Esophagus squamous epithelium (tissue), 5 donors: ENCODE measurements at regions not wholly inside any gene's neighbourhood (a gene's known extent, or its start where the extent isn't known, plus 50 kb on each side); places are given as distances from the start of the nearest gene placed in this dataset.

Experiments used
- DNase-seq: peaks from one replicate; lab custom pipeline; 2025; lab: John Stamatoyannopoulos, UW
- H3K27ac ChIP-seq, 4 donors: fragments of 200-600 bp; sonication (generic); one replicate each; pipeline ENCODE4 v1.5.1; 2016 to 2019; ENCODE audit warnings: mild to moderate bottlenecking in 1 of 4
- H3K27me3 ChIP-seq, 4 donors: fragments of 200-600 bp; sonication (generic); 1 replicate in 3 of 4; 2 replicates in 1 of 4; pipeline versions ENCODE4 v1.5.1 to v1.6.0; 2017 to 2021; ENCODE audit warnings: antibody characterized with exemption in 1 of 4
- H3K36me3 ChIP-seq, 3 donors: fragments of 200-600 bp; sonication (generic); one replicate each; pipeline ENCODE4 v1.5.1; 2016 to 2019
- H3K4me1 ChIP-seq, 3 donors: fragments of 200-600 bp; sonication (generic); one replicate each; pipeline ENCODE4 v1.5.1; 2017 to 2019
- H3K4me3 ChIP-seq, 4 donors: fragments of 200-600 bp; sonication (generic); 1 replicate in 3 of 4; 2 replicates in 1 of 4; pipeline ENCODE4 v1.5.1; 2016 to 2019; ENCODE audit warnings: mild to moderate bottlenecking in 2 of 4, moderate library complexity in 1 of 4
- H3K9me3 ChIP-seq, 3 donors: fragments of 200-600 bp; sonication (generic); one replicate each; pipeline ENCODE4 v1.5.1; 2016 to 2019
- POLR2A ChIP-seq, 4 donors: fragments of 450-650 bp; IDR thresholded peaks; one replicate each; pipeline ENCODE4 v1.6.1; 2017; ENCODE audit warnings: antibody characterized with exemption in 4 of 4, mild to moderate bottlenecking in 4 of 4, moderate library complexity in 3 of 4
- WGBS, 2 donors: methylation state at CpG; one replicate each; pipeline ENCODE4 v1.1.5; 2018; 5-methylcytosine and 5-hydroxymethylcytosine counted together
- intact Hi-C: fragments of 100-400 bp; cut with DNase I; formaldehyde crosslinking; loops from one replicate; pipeline ENCODE4 v1.15.0; 2022
- TF ChIP-seq, protein P1 (sequence below), 6 experiments: fragments of 450-650 bp in 4 of 6; fragments of 200-600 bp in 2 of 6; sonication (generic) in 2 of 6; IDR thresholded peaks; one replicate each; pipeline ENCODE4 v1.5.1; 2016 to 2019; ENCODE audit warnings: antibody characterized with exemption in 6 of 6, mild to moderate bottlenecking in 4 of 6, moderate library complexity in 4 of 6
- donor health status: DM: yes; HTN: yes; CAD: no.

DNA sequence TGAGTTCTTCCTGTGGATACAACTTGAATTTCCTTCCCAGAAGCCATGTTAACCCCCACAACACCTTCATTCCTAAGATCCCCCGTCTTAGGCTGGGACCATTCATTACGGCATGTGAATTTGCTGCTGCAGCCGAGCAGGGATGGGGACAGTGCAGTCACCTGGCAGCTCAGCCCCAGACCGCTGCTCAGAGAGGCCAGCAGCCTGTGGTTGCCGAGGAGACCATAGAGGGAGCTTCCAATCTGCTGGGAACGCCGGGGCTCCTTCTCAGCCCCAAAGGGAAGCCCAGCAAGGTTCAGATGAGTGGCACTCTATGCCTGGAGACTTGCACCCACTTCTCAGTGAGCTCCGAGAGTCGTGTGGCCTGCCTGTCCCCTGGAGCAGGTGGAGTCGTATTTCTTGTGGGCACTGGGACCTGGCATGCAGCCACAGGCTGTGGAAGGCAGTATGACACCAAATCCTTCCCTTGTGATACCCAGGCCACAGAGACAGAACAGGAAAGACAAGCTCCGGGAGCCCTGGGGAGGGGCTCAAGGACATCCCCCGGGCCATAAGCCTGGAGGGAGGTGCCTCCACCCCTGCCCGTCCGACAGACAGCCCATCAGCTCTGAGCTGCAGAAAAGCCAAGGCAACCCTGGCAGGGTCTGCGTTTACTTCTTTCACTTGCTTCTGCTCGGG is 167.3 kb downstream of the FAM43A start:
- H3K4me1 ChIP-seq: peaks cover 0 to 20% (median 6%) of the 10 kb centered on the region in 3 donors
- intact Hi-C loops: no loop called here
- H3K9me3 ChIP-seq: no peaks in the 10 kb centered on the region
- TF ChIP-seq, protein P1, sequence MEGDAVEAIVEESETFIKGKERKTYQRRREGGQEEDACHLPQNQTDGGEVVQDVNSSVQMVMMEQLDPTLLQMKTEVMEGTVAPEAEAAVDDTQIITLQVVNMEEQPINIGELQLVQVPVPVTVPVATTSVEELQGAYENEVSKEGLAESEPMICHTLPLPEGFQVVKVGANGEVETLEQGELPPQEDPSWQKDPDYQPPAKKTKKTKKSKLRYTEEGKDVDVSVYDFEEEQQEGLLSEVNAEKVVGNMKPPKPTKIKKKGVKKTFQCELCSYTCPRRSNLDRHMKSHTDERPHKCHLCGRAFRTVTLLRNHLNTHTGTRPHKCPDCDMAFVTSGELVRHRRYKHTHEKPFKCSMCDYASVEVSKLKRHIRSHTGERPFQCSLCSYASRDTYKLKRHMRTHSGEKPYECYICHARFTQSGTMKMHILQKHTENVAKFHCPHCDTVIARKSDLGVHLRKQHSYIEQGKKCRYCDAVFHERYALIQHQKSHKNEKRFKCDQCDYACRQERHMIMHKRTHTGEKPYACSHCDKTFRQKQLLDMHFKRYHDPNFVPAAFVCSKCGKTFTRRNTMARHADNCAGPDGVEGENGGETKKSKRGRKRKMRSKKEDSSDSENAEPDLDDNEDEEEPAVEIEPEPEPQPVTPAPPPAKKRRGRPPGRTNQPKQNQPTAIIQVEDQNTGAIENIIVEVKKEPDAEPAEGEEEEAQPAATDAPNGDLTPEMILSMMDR (IDR thresholded peaks at IDR 0.05): no peak
- no peak for TF ChIP-seq POLR2A (IDR thresholded peaks at IDR 0.05)
- no peak overlapping the region for H3K4me3 ChIP-seq
- DNase-seq: no peak
- no peaks in the 10 kb centered on the region for H3K36me3 ChIP-seq
- H3K27ac ChIP-seq: no peak overlapping the region
- WGBS, 2 donors: 72% methylated on average over 5 of the region's 16 CpGs; no CpG with 5 or more reads in 1 of the 2 donors
- no peaks in the 10 kb centered on the region for H3K27me3 ChIP-seq

DNA sequence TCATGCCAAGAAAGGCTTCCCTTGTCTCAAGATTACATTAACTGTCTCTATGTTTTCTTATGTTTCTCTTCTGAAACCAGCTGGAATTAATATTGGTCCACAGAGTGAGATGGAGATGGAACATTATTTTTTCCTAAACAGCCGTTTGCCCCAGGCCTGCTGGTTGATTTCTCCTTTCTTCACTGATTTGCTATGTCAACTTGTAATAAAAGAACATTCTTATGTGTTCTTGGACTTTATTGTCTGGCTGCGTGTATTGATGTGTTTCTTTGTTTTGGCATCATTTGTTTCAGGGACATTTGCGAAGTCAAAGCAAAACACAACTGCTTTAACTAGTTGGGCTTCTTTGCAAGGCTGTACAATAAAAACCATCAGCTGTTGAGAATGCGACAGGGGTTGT is 168.5 kb downstream of the FAM43A start:
- H3K9me3 ChIP-seq: no peaks in the 10 kb centered on the region
- H3K27me3 ChIP-seq: no peaks in the 10 kb centered on the region
- TF ChIP-seq, protein P1 (IDR thresholded peaks at IDR 0.05): no peak
- no peak for TF ChIP-seq POLR2A (IDR thresholded peaks at IDR 0.05)
- H3K36me3 ChIP-seq: no peaks in the 10 kb centered on the region
- peak overlapping the region in 2 of 4 donors; percentile 16 to 46 for H3K27ac ChIP-seq
- peaks cover 0 to 20% (median 6%) of the 10 kb centered on the region in 3 donors for H3K4me1 ChIP-seq
- intact Hi-C loops: no loop called here
- 48% methylated on average over 3 to 4 of the region's 4 CpGs for WGBS, 2 donors
- no peak overlapping the region for H3K4me3 ChIP-seq
- DNase-seq: no peak

DNA sequence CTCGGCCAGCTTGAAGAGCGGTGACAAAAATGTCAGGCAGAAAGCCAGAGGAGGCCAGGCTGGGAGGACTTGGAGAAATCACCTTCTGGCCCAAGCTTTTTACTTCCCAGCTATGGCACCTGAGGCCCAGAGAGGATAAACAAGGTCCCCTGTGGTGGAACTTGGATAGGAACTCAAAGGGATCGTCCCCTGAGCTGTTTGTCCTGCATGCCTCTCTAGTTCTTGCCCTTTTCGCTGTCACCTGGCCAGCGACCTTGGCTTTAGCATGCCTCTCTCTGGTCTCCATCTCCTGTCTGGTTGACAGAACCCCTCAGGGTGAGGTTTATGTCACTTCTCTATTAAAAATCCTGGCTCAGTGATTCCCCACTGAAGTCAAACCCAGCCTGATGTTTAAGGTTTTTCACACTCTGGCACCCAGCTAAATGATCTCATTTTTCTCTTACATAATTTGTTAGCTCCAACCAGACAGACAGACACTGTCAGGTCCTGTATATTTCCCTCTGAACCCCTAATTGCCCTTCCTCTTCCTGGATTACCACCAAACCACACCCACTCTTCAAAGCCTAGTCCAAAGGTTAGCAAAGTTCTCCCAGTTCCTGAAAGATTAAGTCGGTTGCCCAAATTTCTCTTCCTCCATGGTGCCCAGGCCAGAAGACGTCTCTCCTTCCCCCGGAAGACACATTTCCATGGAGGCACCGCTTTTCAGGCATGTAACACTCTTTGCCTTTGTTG is 169.1 kb downstream of the FAM43A start:
- no peaks in the 10 kb centered on the region for H3K36me3 ChIP-seq
- no peak overlapping the region for H3K4me3 ChIP-seq
- H3K27ac ChIP-seq: peak overlapping the region in 2 of 4 donors; percentile 16 to 46
- intact Hi-C loops: no loop called here
- peaks cover 0 to 20% (median 6%) of the 10 kb centered on the region in 3 donors for H3K4me1 ChIP-seq
- no peaks in the 10 kb centered on the region for H3K27me3 ChIP-seq
- no peak for DNase-seq
- WGBS, 2 donors: 65 to 75% methylated on average over 8 to 9 of the region's 9 CpGs
- H3K9me3 ChIP-seq: no peaks in the 10 kb centered on the region
- no peak for TF ChIP-seq POLR2A (IDR thresholded peaks at IDR 0.05)
- TF ChIP-seq, protein P1 (IDR thresholded peaks at IDR 0.05): no peak

DNA sequence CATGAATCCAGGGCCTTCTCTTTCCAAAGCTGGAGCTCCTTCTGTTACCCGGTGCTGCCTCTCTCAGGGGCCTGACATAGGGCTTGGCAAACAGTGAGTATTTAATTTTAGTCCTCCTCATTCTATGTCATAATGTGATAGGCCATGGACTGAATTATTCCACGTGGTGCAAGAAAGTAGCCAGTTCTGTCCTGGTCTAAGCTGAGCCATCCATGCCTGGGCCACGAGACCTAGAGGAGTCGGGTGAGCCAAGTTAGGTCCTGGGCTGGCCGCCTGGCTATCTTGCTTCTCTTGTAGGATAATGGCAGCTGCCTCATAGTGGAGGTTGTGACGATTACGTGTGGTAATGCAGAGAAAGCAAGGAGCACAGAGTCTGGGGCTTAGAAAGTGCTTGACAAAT is 170.6 kb downstream of the FAM43A start:
- no peaks in the 10 kb centered on the region for H3K36me3 ChIP-seq
- no peak overlapping the region for H3K27ac ChIP-seq
- peaks cover 0 to 20% (median 6%) of the 10 kb centered on the region in 3 donors for H3K4me1 ChIP-seq
- DNase-seq: no peak
- H3K4me3 ChIP-seq: no peak overlapping the region
- TF ChIP-seq, protein P1 (IDR thresholded peaks at IDR 0.05): no peak
- TF ChIP-seq POLR2A (IDR thresholded peaks at IDR 0.05): no peak
- 68 to 74% methylated on average over 5 to 7 of the region's 7 CpGs for WGBS, 2 donors
- no peaks in the 10 kb centered on the region for H3K9me3 ChIP-seq
- intact Hi-C loops: no loop called here
- H3K27me3 ChIP-seq: no peaks in the 10 kb centered on the region

DNA sequence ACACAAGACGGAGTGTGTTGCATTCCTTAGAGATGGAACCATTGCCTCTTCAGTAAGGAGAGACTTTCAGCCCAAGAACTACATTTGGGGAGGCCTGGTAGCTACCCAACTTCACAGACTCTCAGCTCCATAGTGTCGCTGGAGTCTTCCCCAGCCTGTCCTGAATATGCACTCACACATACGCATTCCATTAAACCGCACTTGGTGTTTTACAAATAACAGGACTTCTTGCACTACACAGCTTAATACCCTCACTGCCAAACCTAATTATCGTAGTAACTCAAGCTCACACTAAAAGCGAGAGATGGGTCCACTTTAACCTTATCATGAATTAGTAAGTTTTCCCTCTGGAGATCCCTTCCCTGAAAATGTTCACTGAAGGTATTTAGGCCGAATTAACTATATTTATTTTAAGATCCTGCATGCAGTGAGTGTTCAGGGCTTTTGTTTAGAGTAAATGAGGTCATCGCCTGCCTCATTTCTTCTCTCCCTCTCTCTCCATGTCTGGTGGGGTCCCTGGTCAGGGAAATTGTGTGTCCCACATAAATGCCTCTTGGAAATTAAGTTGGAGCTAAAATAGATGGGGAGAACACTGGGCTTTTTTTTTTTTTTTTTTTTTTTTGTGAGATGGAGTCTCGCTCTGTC is 171.9 kb downstream of the FAM43A start:
- WGBS, 2 donors: 74 to 87% methylated on average over 8 to 9 of the region's 9 CpGs
- TF ChIP-seq, protein P1 (IDR thresholded peaks at IDR 0.05): no peak
- no peak for TF ChIP-seq POLR2A (IDR thresholded peaks at IDR 0.05)
- peaks cover 0 to 20% (median 6%) of the 10 kb centered on the region in 3 donors for H3K4me1 ChIP-seq
- no peak for DNase-seq
- no peaks in the 10 kb centered on the region for H3K36me3 ChIP-seq
- intact Hi-C loops: no loop called here
- H3K4me3 ChIP-seq: no peak overlapping the region
- H3K27ac ChIP-seq: no peak overlapping the region
- no peaks in the 10 kb centered on the region for H3K9me3 ChIP-seq
- no peaks in the 10 kb centered on the region for H3K27me3 ChIP-seq
